Ascending aorta (tissue), 2 donors: ENCODE measurements at regions not wholly inside any gene's neighbourhood (a gene's known extent, or its start where the extent isn't known, plus 50 kb on each side); places are given as distances from the start of the nearest gene placed in this dataset.

Source experiments
- DNase-seq, 2 donors: peaks; one replicate each; pipeline ENCODE4 v3.0.0-alpha.2; 2019; ENCODE audit warnings: low spot score in 2 of 2
- H3K27ac ChIP-seq, 2 donors: fragments of 200-600 bp; sonication (generic); one replicate each; pipeline ENCODE4 v1.5.1; 2016 to 2017; ENCODE audit warnings: mild to moderate bottlenecking in 1 of 2
- H3K27me3 ChIP-seq: fragments of 200-600 bp; sonication (generic); one replicate; pipeline ENCODE4 v1.5.1; 2017
- H3K36me3 ChIP-seq, 2 donors: fragments of 200-600 bp; sonication (generic); one replicate each; pipeline ENCODE4 v1.5.1; 2016
- H3K4me1 ChIP-seq, 2 donors: fragments of 200-600 bp; sonication (generic); one replicate each; pipeline ENCODE4 v1.5.1; 2016 to 2017; ENCODE audit warnings: mild to moderate bottlenecking in 1 of 2
- H3K4me3 ChIP-seq, 2 donors: fragments of 200-600 bp; sonication (generic); one replicate each; pipeline ENCODE4 v1.5.1; 2016 to 2017; ENCODE audit warnings: mild to moderate bottlenecking in 1 of 2
- H3K9me3 ChIP-seq, 2 donors: fragments of 200-600 bp; sonication (generic); one replicate each; pipeline ENCODE4 v1.5.1; 2016
- intact Hi-C: fragments of 100-400 bp; cut with DNase I; formaldehyde crosslinking; loops from one replicate; pipeline ENCODE4 v1.15.1; 2023
- TF ChIP-seq, protein P1 (sequence below), 3 experiments: fragments of 200-600 bp in 2 of 3; fragments of 450-650 bp in 1 of 3; sonication (generic) in 2 of 3; IDR thresholded peaks; one replicate each; pipeline ENCODE4 v1.5.1; 2016 to 2019; ENCODE audit warnings: antibody characterized with exemption in 3 of 3, mild to moderate bottlenecking in 1 of 3, moderate library complexity in 1 of 3

DNA sequence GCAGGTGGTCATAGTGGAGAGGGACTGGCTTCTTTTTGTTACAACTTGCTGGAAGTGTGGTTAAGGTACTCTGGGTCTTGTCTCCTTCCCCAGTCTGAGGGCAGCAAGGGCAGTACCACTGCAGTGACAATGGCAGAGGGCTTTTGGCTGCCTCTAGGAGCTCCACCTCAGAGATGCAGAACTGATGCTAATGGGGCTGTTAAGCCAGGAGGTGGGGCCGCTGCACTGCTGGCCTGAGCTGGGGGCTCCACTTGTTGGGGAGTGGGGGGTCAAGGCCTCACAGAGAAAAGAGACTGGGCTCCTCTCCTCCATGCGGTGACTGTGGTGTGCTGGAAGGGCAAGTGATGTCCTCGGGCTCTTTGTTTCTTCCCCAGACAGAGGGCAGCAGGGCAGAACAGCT is 135.7 kb downstream of the DSEL start:
- H3K9me3 ChIP-seq: no peaks in the 10 kb centered on the region
- intact Hi-C loops: no loop called here
- H3K36me3 ChIP-seq: no peaks in the 10 kb centered on the region
- no peaks in the 10 kb centered on the region for H3K4me1 ChIP-seq
- no peak overlapping the region for H3K4me3 ChIP-seq
- H3K27ac ChIP-seq: no peak overlapping the region
- no peaks in the 10 kb centered on the region for H3K27me3 ChIP-seq
- DNase-seq: no peak
- TF ChIP-seq, protein P1, sequence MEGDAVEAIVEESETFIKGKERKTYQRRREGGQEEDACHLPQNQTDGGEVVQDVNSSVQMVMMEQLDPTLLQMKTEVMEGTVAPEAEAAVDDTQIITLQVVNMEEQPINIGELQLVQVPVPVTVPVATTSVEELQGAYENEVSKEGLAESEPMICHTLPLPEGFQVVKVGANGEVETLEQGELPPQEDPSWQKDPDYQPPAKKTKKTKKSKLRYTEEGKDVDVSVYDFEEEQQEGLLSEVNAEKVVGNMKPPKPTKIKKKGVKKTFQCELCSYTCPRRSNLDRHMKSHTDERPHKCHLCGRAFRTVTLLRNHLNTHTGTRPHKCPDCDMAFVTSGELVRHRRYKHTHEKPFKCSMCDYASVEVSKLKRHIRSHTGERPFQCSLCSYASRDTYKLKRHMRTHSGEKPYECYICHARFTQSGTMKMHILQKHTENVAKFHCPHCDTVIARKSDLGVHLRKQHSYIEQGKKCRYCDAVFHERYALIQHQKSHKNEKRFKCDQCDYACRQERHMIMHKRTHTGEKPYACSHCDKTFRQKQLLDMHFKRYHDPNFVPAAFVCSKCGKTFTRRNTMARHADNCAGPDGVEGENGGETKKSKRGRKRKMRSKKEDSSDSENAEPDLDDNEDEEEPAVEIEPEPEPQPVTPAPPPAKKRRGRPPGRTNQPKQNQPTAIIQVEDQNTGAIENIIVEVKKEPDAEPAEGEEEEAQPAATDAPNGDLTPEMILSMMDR (IDR thresholded peaks at IDR 0.05): no peak

GRCh38 chr18:67379981-67380380 is 136.5 kb downstream of the DSEL start:
- no peak overlapping the region for H3K4me3 ChIP-seq
- no peaks in the 10 kb centered on the region for H3K36me3 ChIP-seq
- no peak for DNase-seq
- TF ChIP-seq, protein P1 (IDR thresholded peaks at IDR 0.05): no peak
- H3K4me1 ChIP-seq: no peaks in the 10 kb centered on the region
- no peaks in the 10 kb centered on the region for H3K27me3 ChIP-seq
- intact Hi-C loops: no loop called here
- no peaks in the 10 kb centered on the region for H3K9me3 ChIP-seq
- H3K27ac ChIP-seq: no peak overlapping the region

- DNase-seq: no peak
- no peaks in the 10 kb centered on the region for H3K9me3 ChIP-seq
- no peak overlapping the region for H3K27ac ChIP-seq
- TF ChIP-seq, protein P1 (IDR thresholded peaks at IDR 0.05): no peak
- H3K4me3 ChIP-seq: no peak overlapping the region
- intact Hi-C loops: no loop called here
- H3K4me1 ChIP-seq: no peaks in the 10 kb centered on the region
- H3K36me3 ChIP-seq: no peaks in the 10 kb centered on the region
- H3K27me3 ChIP-seq: no peaks in the 10 kb centered on the region
Measured at GRCh38 chr18:67376372-67376771, 140.1 kb downstream of the DSEL start.

GRCh38 chr18:67373636-67374035 is 142.9 kb downstream of the DSEL start:
- no peaks in the 10 kb centered on the region for H3K9me3 ChIP-seq
- no peaks in the 10 kb centered on the region for H3K27me3 ChIP-seq
- H3K27ac ChIP-seq: no peak overlapping the region
- intact Hi-C loops: no loop called here
- DNase-seq: no peak
- H3K4me3 ChIP-seq: no peak overlapping the region
- H3K4me1 ChIP-seq: no peaks in the 10 kb centered on the region
- TF ChIP-seq, protein P1 (IDR thresholded peaks at IDR 0.05): peak in 1 of 3 experiments; percentile 15
- H3K36me3 ChIP-seq: no peaks in the 10 kb centered on the region

DNA sequence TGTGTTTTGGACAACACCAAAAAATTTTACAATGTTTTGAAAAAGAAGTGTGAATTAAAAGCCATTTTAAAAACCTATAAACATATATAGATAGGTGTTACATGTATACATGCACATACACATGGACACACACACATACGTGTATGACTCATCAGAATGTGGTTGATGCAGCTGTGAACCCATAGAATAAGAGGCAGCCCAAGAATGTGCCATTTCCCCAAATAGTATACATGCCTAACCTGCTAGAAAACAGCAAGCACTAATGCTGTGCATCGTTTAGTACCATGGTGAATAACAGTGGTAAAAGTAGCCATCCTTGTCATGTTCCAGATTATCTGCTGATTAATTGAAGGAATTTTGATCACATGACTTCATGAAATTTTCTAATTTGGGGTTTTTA is 149.0 kb downstream of the DSEL start:
- Histone ChIP-seq H3K4me1 (no peaks in the 10 kb centered on the region), H3K27me3 (no peaks in the 10 kb centered on the region), H3K27ac (no peak overlapping the region), H3K4me3 (no peak overlapping the region), H3K9me3 (no peaks in the 10 kb centered on the region), H3K36me3 (no peaks in the 10 kb centered on the region)
- intact Hi-C loops: no loop called here
- TF ChIP-seq, protein P1 (IDR thresholded peaks at IDR 0.05): no peak
- DNase-seq: no peak

GRCh38 chr18:67363694-67364093 is 152.8 kb downstream of the DSEL start:
- Histone ChIP-seq H3K9me3 (no peaks in the 10 kb centered on the region), H3K4me1 (peaks cover 0 to 3% of the 10 kb centered on the region in 2 donors), H3K27ac (no peak overlapping the region), H3K36me3 (no peaks in the 10 kb centered on the region), H3K4me3 (no peak overlapping the region), H3K27me3 (no peaks in the 10 kb centered on the region)
- intact Hi-C loops: loop anchor here (5.0 kb wide), 2 partner anchors 54 to 154 kb away; partner anchors contain the start of gene DSEL
- TF ChIP-seq, protein P1 (IDR thresholded peaks at IDR 0.05): no peak
- no peak for DNase-seq
